ENCODE measurements at regions not wholly inside any gene's neighbourhood (a gene's known extent, or its start where the extent isn't known, plus 50 kb on each side); places are given as distances from the start of the nearest gene placed in this dataset.

GRCh38 chr6:33962246-33963027 is 158.6 kb upstream of the MLN start:
- TF ChIP-seq CTCF (IDR thresholded peaks at IDR 0.05) (no peak), POLR2A (IDR thresholded peaks at IDR 0.05) (no peak)

All from lower leg skin (tissue), 3 donors.